ENCODE measurements at regions not wholly inside any gene's neighbourhood (a gene's known extent, or its start where the extent isn't known, plus 50 kb on each side); places are given as distances from the start of the nearest gene placed in this dataset.
"Not testable (repeated sequence)": the region's sequence is repeated elsewhere in the genome, so short reads cannot be mapped to it uniquely, and the experiment has no call there.

DNA sequence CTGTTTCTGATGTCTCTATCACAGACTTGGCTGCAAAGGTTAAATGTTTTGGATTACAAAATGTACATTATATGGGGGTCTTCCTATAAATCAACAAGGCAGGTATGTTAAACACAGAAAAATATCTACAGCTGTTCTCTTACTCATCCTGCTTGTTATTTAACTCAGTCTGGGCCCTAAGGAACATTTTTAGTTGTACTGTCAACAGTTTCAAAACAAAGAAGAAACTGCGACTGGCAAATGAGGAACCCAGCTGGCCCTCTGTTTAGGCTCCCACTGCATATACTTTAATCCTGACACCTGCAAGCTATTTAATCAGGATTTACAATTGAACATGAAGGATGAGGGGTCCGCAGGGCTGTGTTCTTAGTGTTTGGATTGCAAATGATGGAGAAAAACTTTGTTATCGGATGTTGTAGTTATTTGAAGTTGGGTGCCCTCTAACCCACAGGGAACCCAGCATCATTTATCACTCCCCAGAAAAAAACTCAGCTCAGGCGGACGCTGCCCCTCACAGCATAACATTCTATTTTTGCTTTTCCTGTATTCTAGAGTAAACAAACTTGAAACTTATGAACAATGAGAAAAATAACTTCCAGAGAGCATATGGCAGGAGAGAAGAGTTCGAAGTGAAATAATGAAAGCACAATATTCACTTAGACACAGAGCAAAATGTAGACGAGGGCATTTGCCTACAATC is 91.2 kb downstream of the POLR2M start:
- no peak overlapping the region for H3K4me3 ChIP-seq (ENCODE audit: low read length)
- TF ChIP-seq EZH2phosphoT487 (IDR thresholded peaks at IDR 0.05; ENCODE audit: low read depth), result no peak
- TF ChIP-seq, protein P1, sequence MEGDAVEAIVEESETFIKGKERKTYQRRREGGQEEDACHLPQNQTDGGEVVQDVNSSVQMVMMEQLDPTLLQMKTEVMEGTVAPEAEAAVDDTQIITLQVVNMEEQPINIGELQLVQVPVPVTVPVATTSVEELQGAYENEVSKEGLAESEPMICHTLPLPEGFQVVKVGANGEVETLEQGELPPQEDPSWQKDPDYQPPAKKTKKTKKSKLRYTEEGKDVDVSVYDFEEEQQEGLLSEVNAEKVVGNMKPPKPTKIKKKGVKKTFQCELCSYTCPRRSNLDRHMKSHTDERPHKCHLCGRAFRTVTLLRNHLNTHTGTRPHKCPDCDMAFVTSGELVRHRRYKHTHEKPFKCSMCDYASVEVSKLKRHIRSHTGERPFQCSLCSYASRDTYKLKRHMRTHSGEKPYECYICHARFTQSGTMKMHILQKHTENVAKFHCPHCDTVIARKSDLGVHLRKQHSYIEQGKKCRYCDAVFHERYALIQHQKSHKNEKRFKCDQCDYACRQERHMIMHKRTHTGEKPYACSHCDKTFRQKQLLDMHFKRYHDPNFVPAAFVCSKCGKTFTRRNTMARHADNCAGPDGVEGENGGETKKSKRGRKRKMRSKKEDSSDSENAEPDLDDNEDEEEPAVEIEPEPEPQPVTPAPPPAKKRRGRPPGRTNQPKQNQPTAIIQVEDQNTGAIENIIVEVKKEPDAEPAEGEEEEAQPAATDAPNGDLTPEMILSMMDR (IDR thresholded peaks at IDR 0.05; ENCODE audit: low read depth, low read length), result no peak
- no peak overlapping the region for H3K4me2 ChIP-seq (ENCODE audit: low read length)
- no peak overlapping the region for H3K27ac ChIP-seq (ENCODE audit: low read length)
- H3K4me1 ChIP-seq (ENCODE audit: low read length), result no peaks in the 10 kb centered on the region
- H2AFZ ChIP-seq (ENCODE audit: low read depth, low read length), result no peak overlapping the region
- no peaks in the 10 kb centered on the region for H3K79me2 ChIP-seq (ENCODE audit: low read length)
- peaks cover 13% of the 10 kb centered on the region for H3K27me3 ChIP-seq (ENCODE audit: low read depth, low read length)
- H3K36me3 ChIP-seq (replicated peaks; ENCODE audit: low read depth, low read length), result no peaks in the 10 kb centered on the region
- H4K20me1 ChIP-seq (ENCODE audit: insufficient read depth, low read length), result no peaks in the 10 kb centered on the region
- H3K9me3 ChIP-seq (ENCODE audit: insufficient read depth, low read length), result no peaks in the 10 kb centered on the region
- H3K9ac ChIP-seq (ENCODE audit: low read length), result no peak overlapping the region

DNA sequence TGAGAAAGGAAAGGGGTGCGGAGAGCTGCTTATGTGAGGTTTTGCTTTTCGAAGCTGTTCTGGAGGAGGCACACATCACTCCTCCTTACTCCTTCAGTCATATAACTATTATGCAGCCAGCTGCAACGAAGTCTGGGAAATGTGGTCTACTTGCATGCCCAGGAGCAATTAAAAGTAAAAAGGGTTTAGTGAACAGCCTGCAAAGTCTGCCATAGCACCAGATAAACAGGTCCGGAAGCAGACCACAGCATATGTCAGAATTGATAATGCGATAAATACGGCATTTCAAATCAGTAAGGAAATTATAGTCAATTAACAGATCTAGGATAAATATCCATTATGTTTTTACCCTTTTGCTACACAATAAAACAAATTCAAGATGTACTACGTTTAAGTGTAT is 99.5 kb downstream of the POLR2M start:
- Histone ChIP-seq H3K27ac (ENCODE audit: low read length) (no peak overlapping the region), H3K4me3 (ENCODE audit: low read length) (no peak overlapping the region), H3K9me3 (ENCODE audit: insufficient read depth, low read length) (no peaks in the 10 kb centered on the region), H3K36me3 (replicated peaks; ENCODE audit: low read depth, low read length) (no peaks in the 10 kb centered on the region), H3K9ac (ENCODE audit: low read length) (no peak overlapping the region), H2AFZ (ENCODE audit: low read depth, low read length) (no peak overlapping the region), H3K27me3 (ENCODE audit: low read depth, low read length) (no peaks in the 10 kb centered on the region), H3K4me1 (ENCODE audit: low read length) (no peaks in the 10 kb centered on the region), H3K4me2 (ENCODE audit: low read length) (no peak overlapping the region), H4K20me1 (ENCODE audit: insufficient read depth, low read length) (no peaks in the 10 kb centered on the region), H3K79me2 (ENCODE audit: low read length) (no peaks in the 10 kb centered on the region)
- TF ChIP-seq, protein P1 (IDR thresholded peaks at IDR 0.05; ENCODE audit: low read depth, low read length), result no peak
- TF ChIP-seq EZH2phosphoT487 (IDR thresholded peaks at IDR 0.05; ENCODE audit: low read depth), result no peak

DNA sequence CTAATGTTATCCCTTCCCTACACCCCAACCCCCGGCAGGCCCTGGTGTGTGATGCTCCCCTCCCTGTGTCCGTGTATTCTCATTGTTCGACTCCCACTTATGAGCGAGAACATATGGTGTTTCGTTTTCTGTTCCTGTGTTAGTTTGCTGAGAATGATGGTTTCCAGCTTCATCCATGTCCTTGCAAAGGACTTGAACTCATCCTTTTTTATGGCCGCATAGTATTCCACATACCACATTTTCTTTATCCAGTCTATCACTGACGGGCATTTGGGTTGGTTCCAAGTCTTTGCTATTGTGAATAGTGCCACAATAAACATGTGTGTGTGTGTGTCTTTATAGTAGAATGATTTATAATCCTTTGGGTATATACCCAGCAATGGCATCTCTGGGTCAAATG is 102.8 kb downstream of the POLR2M start:
- H3K9ac ChIP-seq (ENCODE audit: low read length); H3K4me3 ChIP-seq (ENCODE audit: low read length); H3K9me3 ChIP-seq (ENCODE audit: insufficient read depth, low read length): not testable (repeated sequence)

DNA sequence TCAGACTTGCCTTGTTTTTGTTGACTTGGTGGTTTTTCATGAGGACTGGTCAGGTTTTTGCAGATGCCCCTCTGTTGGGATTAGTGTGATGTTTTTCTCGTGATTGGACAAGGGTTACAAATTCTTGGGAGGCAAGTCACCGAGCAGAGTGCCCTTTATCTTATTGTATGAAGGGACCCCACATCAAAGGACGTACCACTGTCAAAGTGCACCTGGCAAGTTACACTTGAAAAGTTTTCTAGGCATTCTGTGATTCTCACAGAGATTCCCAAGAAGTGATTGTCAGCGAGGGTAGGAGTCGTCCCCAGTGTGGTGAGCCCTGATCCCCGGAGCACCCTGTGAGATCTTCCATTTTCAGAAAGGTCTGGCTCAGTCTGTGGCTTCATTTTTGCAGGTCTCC is 110.1 kb downstream of the POLR2M start:
- H3K9ac ChIP-seq (ENCODE audit: low read length), result no peak overlapping the region
- no peaks in the 10 kb centered on the region for H3K4me1 ChIP-seq (ENCODE audit: low read length)
- no peak overlapping the region for H3K4me2 ChIP-seq (ENCODE audit: low read length)
- H3K27ac ChIP-seq (ENCODE audit: low read length), result no peak overlapping the region
- no peaks in the 10 kb centered on the region for H3K27me3 ChIP-seq (ENCODE audit: low read depth, low read length)
- H2AFZ ChIP-seq (ENCODE audit: low read depth, low read length), result no peak overlapping the region
- H3K79me2 ChIP-seq (ENCODE audit: low read length), result no peaks in the 10 kb centered on the region
- H3K4me3 ChIP-seq (ENCODE audit: low read length), result no peak overlapping the region
- H3K36me3 ChIP-seq (replicated peaks; ENCODE audit: low read depth, low read length), result no peaks in the 10 kb centered on the region
- H3K9me3 ChIP-seq (ENCODE audit: insufficient read depth, low read length), result no peaks in the 10 kb centered on the region
- TF ChIP-seq EZH2phosphoT487 (IDR thresholded peaks at IDR 0.05; ENCODE audit: low read depth), result no peak
- TF ChIP-seq, protein P1 (IDR thresholded peaks at IDR 0.05; ENCODE audit: low read depth, low read length), result no peak
- H4K20me1 ChIP-seq (ENCODE audit: insufficient read depth, low read length), result no peaks in the 10 kb centered on the region

More for the DNA sequence above, 102.8 kb downstream of the POLR2M start:
- H3K36me3 ChIP-seq (replicated peaks; ENCODE audit: low read depth, low read length); H3K4me2 ChIP-seq (ENCODE audit: low read length); H2AFZ ChIP-seq (ENCODE audit: low read depth, low read length); H3K79me2 ChIP-seq (ENCODE audit: low read length); H3K4me1 ChIP-seq (ENCODE audit: low read length); H4K20me1 ChIP-seq (ENCODE audit: insufficient read depth, low read length); H3K27ac ChIP-seq (ENCODE audit: low read length); H3K27me3 ChIP-seq (ENCODE audit: low read depth, low read length): not testable (repeated sequence)
